ENCODE measurements at regions not wholly inside any gene's neighbourhood (a gene's known extent, or its start where the extent isn't known, plus 50 kb on each side); places are given as distances from the start of the nearest gene placed in this dataset.

DNA sequence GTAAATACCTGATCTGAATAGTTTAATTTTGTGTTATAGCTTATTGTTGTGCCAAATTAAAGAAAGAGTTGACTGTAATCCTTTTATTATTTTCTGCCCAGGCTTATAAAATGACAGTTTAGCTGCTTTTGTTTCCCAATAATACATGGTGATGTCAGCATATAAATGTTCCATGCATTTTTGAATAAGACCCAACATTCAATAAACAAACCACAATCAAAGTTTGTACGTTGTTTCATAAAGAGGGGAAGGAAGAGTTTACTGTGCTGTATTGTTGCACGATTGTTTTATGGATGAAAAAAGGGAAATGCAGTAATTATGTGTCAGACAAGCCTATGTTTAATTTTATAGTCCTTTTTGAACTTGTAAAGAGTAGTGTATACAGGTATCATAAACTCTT lies 177.2 kb upstream of the SCN7A start:
- TF ChIP-seq, protein P1, sequence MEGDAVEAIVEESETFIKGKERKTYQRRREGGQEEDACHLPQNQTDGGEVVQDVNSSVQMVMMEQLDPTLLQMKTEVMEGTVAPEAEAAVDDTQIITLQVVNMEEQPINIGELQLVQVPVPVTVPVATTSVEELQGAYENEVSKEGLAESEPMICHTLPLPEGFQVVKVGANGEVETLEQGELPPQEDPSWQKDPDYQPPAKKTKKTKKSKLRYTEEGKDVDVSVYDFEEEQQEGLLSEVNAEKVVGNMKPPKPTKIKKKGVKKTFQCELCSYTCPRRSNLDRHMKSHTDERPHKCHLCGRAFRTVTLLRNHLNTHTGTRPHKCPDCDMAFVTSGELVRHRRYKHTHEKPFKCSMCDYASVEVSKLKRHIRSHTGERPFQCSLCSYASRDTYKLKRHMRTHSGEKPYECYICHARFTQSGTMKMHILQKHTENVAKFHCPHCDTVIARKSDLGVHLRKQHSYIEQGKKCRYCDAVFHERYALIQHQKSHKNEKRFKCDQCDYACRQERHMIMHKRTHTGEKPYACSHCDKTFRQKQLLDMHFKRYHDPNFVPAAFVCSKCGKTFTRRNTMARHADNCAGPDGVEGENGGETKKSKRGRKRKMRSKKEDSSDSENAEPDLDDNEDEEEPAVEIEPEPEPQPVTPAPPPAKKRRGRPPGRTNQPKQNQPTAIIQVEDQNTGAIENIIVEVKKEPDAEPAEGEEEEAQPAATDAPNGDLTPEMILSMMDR (IDR thresholded peaks at IDR 0.05) = no peak
- TF ChIP-seq EP300 (IDR thresholded peaks at IDR 0.05) = no peak
- no peak for TF ChIP-seq POLR2AphosphoS5 (IDR thresholded peaks at IDR 0.05)
- no peak for TF ChIP-seq POLR2A (IDR thresholded peaks at IDR 0.05)
